Thyroid gland (tissue), 4 donors: ENCODE measurements at regions not wholly inside any gene's neighbourhood (a gene's known extent, or its start where the extent isn't known, plus 50 kb on each side); places are given as distances from the start of the nearest gene placed in this dataset.

Experiments used
- DNase-seq, 2 donors: peaks; one replicate each; pipeline ENCODE4 v3.0.0-alpha.2; 2019
- H3K27ac ChIP-seq, 3 donors: fragments of 200-600 bp; sonication (generic); 1 replicate in 2 of 3; 2 replicates in 1 of 3; pipeline ENCODE4 v1.5.1; 2016 to 2019; ENCODE audit warnings: mild to moderate bottlenecking in 1 of 3, moderate library complexity in 1 of 3
- H3K27me3 ChIP-seq: fragments of 200-600 bp; sonication (generic); one replicate; pipeline ENCODE4 v1.5.1; 2019
- H3K36me3 ChIP-seq, 2 donors: fragments of 200-600 bp; sonication (generic); one replicate each; pipeline ENCODE4 v1.5.1; 2016 to 2019
- H3K4me1 ChIP-seq, 2 donors: fragments of 200-600 bp; sonication (generic); one replicate each; pipeline ENCODE4 v1.5.1; 2017 to 2019
- H3K4me3 ChIP-seq, 3 donors: fragments of 200-600 bp; sonication (generic); replicated peaks in 1 of 3; 1 replicate in 2 of 3; 2 replicates in 1 of 3; pipeline ENCODE4 v1.5.1; 2016; ENCODE audit warnings: mild to moderate bottlenecking in 1 of 3
- H3K9me3 ChIP-seq: fragments of 200-600 bp; sonication (generic); one replicate; pipeline ENCODE4 v1.5.1; 2017
- POLR2A ChIP-seq, 2 donors: fragments of 450-650 bp; IDR thresholded peaks; one replicate each; pipeline ENCODE4 v1.6.1; 2017; ENCODE audit warnings: antibody characterized with exemption in 2 of 2, mild to moderate bottlenecking in 2 of 2, moderate library complexity in 1 of 2
- WGBS, 2 donors: methylation state at CpG; one replicate each; pipeline ENCODE4 v1.1.5; 2017; 5-methylcytosine and 5-hydroxymethylcytosine counted together
- intact Hi-C: fragments of 100-400 bp; cut with DNase I; formaldehyde crosslinking; loops from one replicate; pipeline ENCODE4 v1.15.1; 2023
- TF ChIP-seq, protein P1 (sequence below), 6 experiments: fragments of 200-600 bp in 3 of 6; fragments of 450-650 bp in 3 of 6; sonication (generic) in 3 of 6; IDR thresholded peaks; one replicate each; pipeline ENCODE4 v1.5.1; 2016 to 2019; ENCODE audit warnings: antibody characterized with exemption in 6 of 6, mild to moderate bottlenecking in 2 of 6, inconsistent platforms in 1 of 6, moderate library complexity in 1 of 6

DNA sequence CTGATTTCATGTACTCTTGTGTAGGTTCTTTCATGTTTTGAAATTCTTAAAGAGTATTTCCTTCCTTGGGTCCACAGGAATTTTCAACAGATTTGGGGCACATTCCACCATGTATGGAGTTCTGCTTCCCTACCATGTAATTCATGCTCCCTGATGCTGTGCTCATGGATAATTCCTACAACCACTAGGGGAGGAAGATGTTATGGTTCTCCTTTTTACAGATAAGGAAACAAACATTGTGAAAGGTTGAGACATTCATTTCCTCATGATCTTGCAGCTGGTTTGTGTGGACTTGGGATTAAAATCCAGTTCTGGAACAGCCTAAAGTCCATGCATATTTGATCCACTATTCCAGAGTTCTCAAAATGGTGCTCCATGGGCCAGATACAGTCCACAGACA lies 174.9 kb upstream of the FRMD4B start:
- Histone ChIP-seq H3K27me3 (no peaks in the 10 kb centered on the region), H3K27ac (peak overlapping the region in 2 of 3 donors; percentile 42 to 69), H3K4me3 (no peak overlapping the region), H3K4me1 (peaks cover 29 to 64% of the 10 kb centered on the region in 2 donors), H3K36me3 (no peaks in the 10 kb centered on the region), H3K9me3 (no peaks in the 10 kb centered on the region)
- TF ChIP-seq, protein P1, sequence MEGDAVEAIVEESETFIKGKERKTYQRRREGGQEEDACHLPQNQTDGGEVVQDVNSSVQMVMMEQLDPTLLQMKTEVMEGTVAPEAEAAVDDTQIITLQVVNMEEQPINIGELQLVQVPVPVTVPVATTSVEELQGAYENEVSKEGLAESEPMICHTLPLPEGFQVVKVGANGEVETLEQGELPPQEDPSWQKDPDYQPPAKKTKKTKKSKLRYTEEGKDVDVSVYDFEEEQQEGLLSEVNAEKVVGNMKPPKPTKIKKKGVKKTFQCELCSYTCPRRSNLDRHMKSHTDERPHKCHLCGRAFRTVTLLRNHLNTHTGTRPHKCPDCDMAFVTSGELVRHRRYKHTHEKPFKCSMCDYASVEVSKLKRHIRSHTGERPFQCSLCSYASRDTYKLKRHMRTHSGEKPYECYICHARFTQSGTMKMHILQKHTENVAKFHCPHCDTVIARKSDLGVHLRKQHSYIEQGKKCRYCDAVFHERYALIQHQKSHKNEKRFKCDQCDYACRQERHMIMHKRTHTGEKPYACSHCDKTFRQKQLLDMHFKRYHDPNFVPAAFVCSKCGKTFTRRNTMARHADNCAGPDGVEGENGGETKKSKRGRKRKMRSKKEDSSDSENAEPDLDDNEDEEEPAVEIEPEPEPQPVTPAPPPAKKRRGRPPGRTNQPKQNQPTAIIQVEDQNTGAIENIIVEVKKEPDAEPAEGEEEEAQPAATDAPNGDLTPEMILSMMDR (IDR thresholded peaks at IDR 0.05): peak in 1 of 6 experiments; percentile 8
- TF ChIP-seq POLR2A (IDR thresholded peaks at IDR 0.05): no peak
- intact Hi-C loops: no loop called here
- no peak for DNase-seq

- Histone ChIP-seq H3K4me1 (peaks cover 29 to 61% of the 10 kb centered on the region in 2 donors), H3K27me3 (no peaks in the 10 kb centered on the region), H3K4me3 (no peak overlapping the region), H3K9me3 (no peaks in the 10 kb centered on the region), H3K36me3 (no peaks in the 10 kb centered on the region), H3K27ac (no peak overlapping the region)
- intact Hi-C loops: no loop called here
- no peak for DNase-seq
- TF ChIP-seq POLR2A (IDR thresholded peaks at IDR 0.05): no peak
- TF ChIP-seq, protein P1 (IDR thresholded peaks at IDR 0.05): no peak
- WGBS, 2 donors: 88 to 89% methylated on average over 4 of the region's 4 CpGs
These were observed 174.2 kb upstream of the FRMD4B start for GRCh38 chr3:69560116-69560515.

DNA sequence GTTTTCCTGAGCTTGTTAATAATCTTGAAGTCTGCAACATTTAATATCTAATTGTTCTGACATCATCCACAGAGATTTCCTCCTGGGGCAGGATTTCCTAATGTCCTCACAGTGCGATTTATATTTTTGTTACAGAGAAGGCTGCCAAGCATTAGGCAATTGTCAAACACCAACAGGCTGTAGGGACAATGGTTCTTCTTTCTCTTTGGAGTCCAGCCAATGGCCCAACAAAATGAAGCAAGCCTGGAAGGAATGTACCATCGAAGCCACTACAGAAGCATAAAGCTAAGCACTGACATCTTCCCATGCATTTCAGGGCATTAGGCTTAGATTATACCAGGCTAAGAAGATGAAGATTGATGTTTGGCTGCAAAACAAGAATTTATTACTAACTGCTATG lies 173.0 kb upstream of the FRMD4B start:
- Histone ChIP-seq H3K4me3 (no peak overlapping the region), H3K9me3 (no peaks in the 10 kb centered on the region), H3K4me1 (peaks cover 29 to 62% of the 10 kb centered on the region in 2 donors), H3K27ac (peak overlapping the region in 2 of 3 donors; percentile 3 to 39), H3K36me3 (no peaks in the 10 kb centered on the region), H3K27me3 (no peaks in the 10 kb centered on the region)
- TF ChIP-seq, protein P1 (IDR thresholded peaks at IDR 0.05): no peak
- no peak for TF ChIP-seq POLR2A (IDR thresholded peaks at IDR 0.05)
- DNase-seq: peak; percentile 48 to 67
- intact Hi-C loops: loop anchor here (10.0 kb wide), 1 partner anchor 106 kb away; no protein-coding TSS in a partner anchor
- 5 to 8% methylated on average over 2 of the region's 2 CpGs for WGBS, 2 donors

- no peak overlapping the region for H3K4me3 ChIP-seq
- 93 to 96% methylated on average over 2 of the region's 2 CpGs for WGBS, 2 donors
- no peak for TF ChIP-seq POLR2A (IDR thresholded peaks at IDR 0.05)
- TF ChIP-seq, protein P1 (IDR thresholded peaks at IDR 0.05): no peak
- H3K27ac ChIP-seq: no peak overlapping the region
- no peak for DNase-seq
- H3K9me3 ChIP-seq: no peaks in the 10 kb centered on the region
- H3K36me3 ChIP-seq: no peaks in the 10 kb centered on the region
- H3K4me1 ChIP-seq: peaks cover 47 to 68% of the 10 kb centered on the region in 2 donors
- no peaks in the 10 kb centered on the region for H3K27me3 ChIP-seq
- intact Hi-C loops: loop anchor here (10.0 kb wide), 1 partner anchor 110 kb away; no protein-coding TSS in a partner anchor
These were observed 168.7 kb upstream of the FRMD4B start for GRCh38 chr3:69554576-69554975.

- no peaks in the 10 kb centered on the region for H3K9me3 ChIP-seq
- no peak for DNase-seq
- H3K27me3 ChIP-seq: no peaks in the 10 kb centered on the region
- WGBS, 2 donors: 84 to 90% methylated on average over 4 of the region's 4 CpGs
- TF ChIP-seq, protein P1 (IDR thresholded peaks at IDR 0.05): no peak
- no peak for TF ChIP-seq POLR2A (IDR thresholded peaks at IDR 0.05)
- H3K36me3 ChIP-seq: no peaks in the 10 kb centered on the region
- H3K27ac ChIP-seq: no peak overlapping the region
- no peak overlapping the region for H3K4me3 ChIP-seq
- H3K4me1 ChIP-seq: peaks cover 42 to 63% of the 10 kb centered on the region in 2 donors
- intact Hi-C loops: loop anchor here (10.0 kb wide), 1 partner anchor 111 kb away; no protein-coding TSS in a partner anchor
These were observed 168.0 kb upstream of the FRMD4B start for GRCh38 chr3:69553888-69554287.
